Neuronal stem cell (in vitro differentiated cells): ENCODE measurements at regions not wholly inside any gene's neighbourhood (a gene's known extent, or its start where the extent isn't known, plus 50 kb on each side); places are given as distances from the start of the nearest gene placed in this dataset.

Source experiments
- DNase-seq: peaks from one replicate; pipeline ENCODE4 v3.0.0-alpha.2; 2013; ENCODE audit warnings: low spot score
- H2AFZ ChIP-seq: one replicate; pipeline ENCODE4 v1.6.1; 2013; ENCODE audit warnings: mild to moderate bottlenecking, low read length, inconsistent platforms
- H2AK5ac ChIP-seq: 2 replicates; pipeline ENCODE4 v1.6.1; 2013; ENCODE audit warnings: low read depth, mild to moderate bottlenecking, inconsistent platforms, low read length, moderate library complexity, mixed read lengths
- H2BK120ac ChIP-seq: 2 replicates; pipeline ENCODE4 v1.6.1; 2013; ENCODE audit warnings: low read depth, mild to moderate bottlenecking, inconsistent platforms, low read length, moderate library complexity, mixed read lengths
- H2BK12ac ChIP-seq: one replicate; pipeline ENCODE4 v1.6.1; 2013; ENCODE audit warnings: low read length, inconsistent platforms
- H2BK15ac ChIP-seq: 2 replicates; pipeline ENCODE4 v1.6.1; 2013; ENCODE audit warnings: mild to moderate bottlenecking, low read length, inconsistent platforms, mixed read lengths
- H2BK5ac ChIP-seq: one replicate; pipeline ENCODE4 v1.6.1; 2013; ENCODE audit warnings: inconsistent platforms, mild to moderate bottlenecking, low read length, moderate library complexity
- H3K14ac ChIP-seq: one replicate; pipeline ENCODE4 v1.6.1; 2013; ENCODE audit warnings: low read length, inconsistent platforms
- H3K18ac ChIP-seq: 2 replicates; pipeline ENCODE4 v1.6.1; 2013; ENCODE audit warnings: low read length, inconsistent platforms
- H3K23ac ChIP-seq: 2 replicates; pipeline ENCODE4 v1.6.1; 2013; ENCODE audit warnings: low read depth, mild to moderate bottlenecking, mixed read lengths, low read length, inconsistent platforms; ENCODE audit not compliant: poor library complexity
- H3K27ac ChIP-seq: replicated peaks from 3 replicates; pipeline ENCODE4 v1.5.1; 2013; ENCODE audit warnings: low read length, inconsistent platforms
- H3K27me3 ChIP-seq, 3 experiments: 2 replicates each; pipeline ENCODE4 v1.6.1; 2013; ENCODE audit warnings: low read length in 3 of 3, mild to moderate bottlenecking in 2 of 3, inconsistent platforms in 1 of 3, low read depth in 1 of 3, mixed read lengths in 1 of 3, moderate library complexity in 1 of 3; ENCODE audit not compliant: control insufficient read depth in 3 of 3, insufficient read depth in 3 of 3
- H3K36me3 ChIP-seq, 2 donors: replicated peaks in 1 of 2; 2 replicates each; pipeline ENCODE4 v1.6.1; 2013; ENCODE audit warnings: low read length in 2 of 2; ENCODE audit not compliant: control insufficient read depth in 2 of 2, insufficient read depth in 2 of 2
- H3K4ac ChIP-seq: 2 replicates; pipeline ENCODE4 v1.6.1; 2013; ENCODE audit warnings: inconsistent platforms, mild to moderate bottlenecking, low read length, moderate library complexity
- H3K4me1 ChIP-seq, 2 donors: 1 replicate in 1 of 2; 2 replicates in 1 of 2; pipeline ENCODE4 v1.6.1; 2013; ENCODE audit warnings: low read length in 2 of 2, low read depth in 1 of 2; ENCODE audit not compliant: control insufficient read depth in 2 of 2, insufficient read depth in 1 of 2
- H3K4me2 ChIP-seq: one replicate; pipeline ENCODE4 v1.6.1; 2013; ENCODE audit warnings: mild to moderate bottlenecking, low read length, inconsistent platforms; ENCODE audit not compliant: insufficient read depth, poor library complexity, severe bottlenecking
- H3K4me3 ChIP-seq, 2 donors: 2 replicates each; pipeline ENCODE4 v1.5.1; 2013; ENCODE audit warnings: low read length in 2 of 2, mild to moderate bottlenecking in 2 of 2, inconsistent platforms in 1 of 2, moderate library complexity in 1 of 2
- H3K79me1 ChIP-seq: one replicate; pipeline ENCODE4 v1.6.1; 2013; ENCODE audit warnings: low read depth, mild to moderate bottlenecking, inconsistent platforms, low read length, moderate library complexity
- H3K9ac ChIP-seq: one replicate; pipeline ENCODE4 v1.6.1; 2013; ENCODE audit warnings: mild to moderate bottlenecking, low read depth, low read length, inconsistent platforms; ENCODE audit not compliant: poor library complexity
- H3K9me3 ChIP-seq, 2 donors: replicated peaks in 1 of 2; 2 replicates each; pipeline versions ENCODE3 to v1.6.1; 2013; ENCODE audit warnings: low read length in 2 of 2, mild to moderate bottlenecking in 2 of 2, inconsistent platforms in 1 of 2, low read depth in 1 of 2, mixed read lengths in 1 of 2, moderate library complexity in 1 of 2; ENCODE audit not compliant: control insufficient read depth in 2 of 2, insufficient read depth in 1 of 2
- H4K8ac ChIP-seq: one replicate; pipeline ENCODE4 v1.6.1; 2013; ENCODE audit warnings: low read depth, mild to moderate bottlenecking, inconsistent platforms, low read length, moderate library complexity
- H4K91ac ChIP-seq: one replicate; pipeline ENCODE4 v1.6.1; 2013; ENCODE audit warnings: low read length, low read depth, mild to moderate bottlenecking, inconsistent platforms; ENCODE audit not compliant: poor library complexity
- WGBS, 2 donors: extraction: QIAGEN DNeasy Blood & Tissue Kit; methylation state at CpG; one replicate each; pipeline ENCODE4 v1.1.7; 2013; ENCODE audit warnings: missing lambda C conversion rate in 2 of 2, mixed read lengths in 1 of 2; ENCODE audit not compliant: insufficient read length in 2 of 2, insufficient replicate concordance in 1 of 2; ENCODE audit errors: extremely low coverage in 2 of 2; 5-methylcytosine and 5-hydroxymethylcytosine counted together

DNA sequence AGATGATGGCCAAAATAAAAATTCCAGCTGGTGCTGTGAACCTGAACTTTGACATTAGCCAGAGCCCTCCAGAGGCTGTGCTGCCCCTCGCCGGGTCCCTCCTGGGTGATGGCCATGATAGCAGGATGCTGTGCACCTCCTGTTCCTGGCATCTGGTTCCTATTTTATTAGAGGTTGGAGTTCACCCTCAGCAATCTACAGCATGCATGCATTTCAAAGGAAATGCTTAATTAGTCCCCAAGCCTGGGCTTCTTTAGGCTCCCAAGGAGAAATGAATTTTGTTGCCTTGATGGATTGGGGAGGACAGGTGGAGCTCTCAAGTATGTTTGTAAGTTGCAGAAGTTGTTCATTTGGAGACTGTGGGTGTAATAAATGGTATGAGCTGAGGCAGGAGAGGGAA, 166.9 kb downstream of the GLI2 start:
- no peak overlapping the region for H3K18ac ChIP-seq
- no peak overlapping the region for H2BK5ac ChIP-seq
- no peak overlapping the region for H4K8ac ChIP-seq
- H3K4me2 ChIP-seq: no peak overlapping the region
- H3K23ac ChIP-seq: no peak overlapping the region
- H2BK12ac ChIP-seq: no peak overlapping the region
- H3K4me1 ChIP-seq: peaks cover 37 to 45% of the 10 kb centered on the region in 2 donors
- no peak overlapping the region for H2BK15ac ChIP-seq
- no peak overlapping the region for H2AK5ac ChIP-seq
- H3K9ac ChIP-seq: no peak overlapping the region
- H3K27me3 ChIP-seq: no peaks in the 10 kb centered on the region
- DNase-seq: no peak
- no peak overlapping the region for H2AFZ ChIP-seq
- no peaks in the 10 kb centered on the region for H3K9me3 ChIP-seq
- H3K36me3 ChIP-seq: peaks cover 3 to 49% of the 10 kb centered on the region in 2 donors
- no peak overlapping the region for H3K27ac ChIP-seq
- no peak overlapping the region for H2BK120ac ChIP-seq
- WGBS, 2 donors: no CpG with 5 or more reads among the region's 2 CpGs
- H3K79me1 ChIP-seq: peaks cover 11% of the 10 kb centered on the region
- H3K4me3 ChIP-seq: no peak overlapping the region
- no peak overlapping the region for H3K14ac ChIP-seq
- H3K4ac ChIP-seq: no peak overlapping the region
- no peak overlapping the region for H4K91ac ChIP-seq

GRCh38 chr2:120904379-120904778, 168.7 kb downstream of the GLI2 start:
- Histone ChIP-seq H3K27ac (no peak overlapping the region), H2AK5ac (peak overlapping the region; percentile 25), H2BK120ac (no peak overlapping the region), H3K36me3 (peaks cover 3 to 54% of the 10 kb centered on the region in 2 donors), H3K14ac (no peak overlapping the region), H3K4me3 (no peak overlapping the region), H3K4me2 (no peak overlapping the region), H3K9me3 (no peaks in the 10 kb centered on the region), H3K79me1 (peaks cover 13% of the 10 kb centered on the region), H2BK12ac (no peak overlapping the region), H3K4me1 (peaks cover 24 to 29% of the 10 kb centered on the region in 2 donors), H3K4ac (no peak overlapping the region), H3K23ac (no peak overlapping the region), H3K18ac (peak overlapping the region; percentile 84), H4K91ac (no peak overlapping the region), H3K9ac (no peak overlapping the region), H3K27me3 (no peaks in the 10 kb centered on the region), H4K8ac (no peak overlapping the region), H2BK15ac (no peak overlapping the region), H2AFZ (no peak overlapping the region), H2BK5ac (no peak overlapping the region)
- no CpG with 5 or more reads among the region's 8 CpGs for WGBS, 2 donors
- DNase-seq: no peak

DNA sequence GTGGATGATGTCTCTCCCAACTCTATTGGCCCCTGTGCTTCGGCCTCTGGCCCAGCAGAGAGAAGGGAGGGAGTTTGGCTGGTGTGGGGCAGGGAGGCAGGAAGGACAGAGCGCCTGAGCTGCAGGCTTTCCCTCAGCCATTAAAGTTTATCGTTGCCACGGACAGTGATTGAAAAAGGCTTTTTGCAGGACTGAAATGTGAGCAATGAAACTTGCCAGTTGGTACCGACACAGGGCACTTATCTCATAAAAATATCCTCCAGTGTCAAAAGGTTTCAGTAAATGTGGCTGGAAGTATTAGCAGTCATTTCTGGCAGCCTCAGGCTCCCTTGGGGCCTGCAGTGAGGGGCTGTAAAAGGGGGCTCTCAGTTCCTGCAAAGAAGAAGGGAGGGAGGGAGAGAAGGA, 169.2 kb downstream of the GLI2 start:
- Histone ChIP-seq H2BK15ac (no peak overlapping the region), H2AK5ac (peak overlapping the region; percentile 25), H3K4me2 (no peak overlapping the region), H3K27me3 (no peaks in the 10 kb centered on the region), H3K79me1 (peaks cover 14% of the 10 kb centered on the region), H4K8ac (no peak overlapping the region), H3K14ac (no peak overlapping the region), H2BK120ac (no peak overlapping the region), H3K4ac (no peak overlapping the region), H3K4me1 (peaks cover 19 to 24% of the 10 kb centered on the region in 2 donors), H3K27ac (no peak overlapping the region), H3K23ac (no peak overlapping the region), H2BK12ac (no peak overlapping the region), H2AFZ (no peak overlapping the region), H3K9me3 (no peaks in the 10 kb centered on the region), H4K91ac (no peak overlapping the region), H3K36me3 (peaks cover 3 to 54% of the 10 kb centered on the region in 2 donors), H3K9ac (peak overlapping the region; percentile 50), H3K18ac (peak overlapping the region; percentile 84), H3K4me3 (no peak overlapping the region), H2BK5ac (no peak overlapping the region)
- no CpG with 5 or more reads among the region's 5 CpGs for WGBS, 2 donors
- DNase-seq: no peak

- Histone ChIP-seq H2AFZ (no peak overlapping the region), H3K4me3 (no peak overlapping the region), H2BK12ac (peak overlapping the region; percentile 68), H2BK15ac (no peak overlapping the region), H3K4me1 (peaks cover 15 to 20% of the 10 kb centered on the region in 2 donors), H4K91ac (no peak overlapping the region), H4K8ac (no peak overlapping the region), H3K4ac (no peak overlapping the region), H2BK120ac (no peak overlapping the region), H3K23ac (no peak overlapping the region), H2BK5ac (peak overlapping the region; percentile 41), H3K9ac (no peak overlapping the region), H2AK5ac (no peak overlapping the region), H3K18ac (peak overlapping the region; percentile 63), H3K79me1 (peaks cover 18% of the 10 kb centered on the region), H3K27ac (no peak overlapping the region), H3K27me3 (no peaks in the 10 kb centered on the region), H3K9me3 (no peaks in the 10 kb centered on the region), H3K4me2 (no peak overlapping the region), H3K36me3 (peaks cover 3 to 51% of the 10 kb centered on the region in 2 donors), H3K14ac (no peak overlapping the region)
- no peak for DNase-seq
- WGBS, 2 donors: no CpG with 5 or more reads among the region's 5 CpGs
These were observed 169.6 kb downstream of the GLI2 start for GRCh38 chr2:120905298-120905697.
